IMR-90 (cell line): ENCODE measurements at regions not wholly inside any gene's neighbourhood (a gene's known extent, or its start where the extent isn't known, plus 50 kb on each side); places are given as distances from the start of the nearest gene placed in this dataset.

Experiments
- BHLHE40 ChIP-seq: fragments of 150-350 bp; IDR thresholded peaks from 2 replicates; pipeline ENCODE4 v1.6.1; 2016; ENCODE audit warnings: mild to moderate bottlenecking, low read depth, low read length
- NFE2L2 ChIP-seq: fragments of 150-350 bp; IDR thresholded peaks from 2 replicates; pipeline ENCODE4 v1.6.1; 2016; ENCODE audit warnings: low read depth, mild to moderate bottlenecking, low read length
- POLR2A ChIP-seq: IDR thresholded peaks from 2 replicates; pipeline ENCODE4 v1.6.1; 2012; ENCODE audit warnings: mild to moderate bottlenecking, low read depth, low read length
- TF ChIP-seq, protein P1 (sequence below): conservative IDR thresholded peaks from 2 replicates; pipeline ENCODE4 v1.5.1; 2012; ENCODE audit warnings: mild to moderate bottlenecking, low read depth, low read length, improper control_type of control experiment

DNA sequence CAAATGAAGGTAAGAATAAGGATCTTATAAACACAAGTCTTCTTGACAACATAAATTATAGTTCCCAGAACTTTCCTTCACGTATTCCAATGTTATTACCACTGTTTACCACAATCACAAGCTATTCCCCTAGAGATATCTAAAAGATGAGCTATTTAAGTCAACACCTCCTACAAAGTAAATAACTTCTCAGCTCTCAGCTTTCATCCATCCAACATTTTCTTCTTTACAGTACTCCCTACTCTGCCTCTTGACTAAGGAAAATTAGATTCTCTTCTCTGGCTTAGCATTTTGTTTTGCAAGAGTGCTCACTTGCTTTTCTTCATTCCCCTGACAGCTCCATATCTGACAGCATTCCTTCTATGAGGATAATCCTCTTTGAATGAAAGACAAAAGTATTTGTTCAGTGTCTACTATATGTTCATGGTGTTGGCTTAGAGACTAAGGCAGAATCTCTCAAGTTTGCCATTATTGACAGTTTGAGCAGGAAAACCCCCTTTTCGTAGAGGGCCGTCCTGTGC lies 93.0 kb upstream of the IL6 start:
- TF ChIP-seq, protein P1, sequence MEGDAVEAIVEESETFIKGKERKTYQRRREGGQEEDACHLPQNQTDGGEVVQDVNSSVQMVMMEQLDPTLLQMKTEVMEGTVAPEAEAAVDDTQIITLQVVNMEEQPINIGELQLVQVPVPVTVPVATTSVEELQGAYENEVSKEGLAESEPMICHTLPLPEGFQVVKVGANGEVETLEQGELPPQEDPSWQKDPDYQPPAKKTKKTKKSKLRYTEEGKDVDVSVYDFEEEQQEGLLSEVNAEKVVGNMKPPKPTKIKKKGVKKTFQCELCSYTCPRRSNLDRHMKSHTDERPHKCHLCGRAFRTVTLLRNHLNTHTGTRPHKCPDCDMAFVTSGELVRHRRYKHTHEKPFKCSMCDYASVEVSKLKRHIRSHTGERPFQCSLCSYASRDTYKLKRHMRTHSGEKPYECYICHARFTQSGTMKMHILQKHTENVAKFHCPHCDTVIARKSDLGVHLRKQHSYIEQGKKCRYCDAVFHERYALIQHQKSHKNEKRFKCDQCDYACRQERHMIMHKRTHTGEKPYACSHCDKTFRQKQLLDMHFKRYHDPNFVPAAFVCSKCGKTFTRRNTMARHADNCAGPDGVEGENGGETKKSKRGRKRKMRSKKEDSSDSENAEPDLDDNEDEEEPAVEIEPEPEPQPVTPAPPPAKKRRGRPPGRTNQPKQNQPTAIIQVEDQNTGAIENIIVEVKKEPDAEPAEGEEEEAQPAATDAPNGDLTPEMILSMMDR: no peak
- TF ChIP-seq POLR2A: no peak
- TF ChIP-seq NFE2L2: no peak
- no peak for TF ChIP-seq BHLHE40
